ENCODE measurements at regions not wholly inside any gene's neighbourhood (a gene's known extent, or its start where the extent isn't known, plus 50 kb on each side); places are given as distances from the start of the nearest gene placed in this dataset.

- intact Hi-C loops (cut with DNase I), result no loop called here
- no peaks in the 10 kb centered on the region for H3K9me3 ChIP-seq
- no peak overlapping the region for H3K4me3 ChIP-seq
- H3K36me3 ChIP-seq (replicated peaks in 1 of 2; ENCODE audit: insufficient read depth in 1 of 2, low read depth in 2 of 2), result no peaks in the 10 kb centered on the region
- no peak overlapping the region for H3K27ac ChIP-seq
- no peak for TF ChIP-seq CTCF (IDR thresholded peaks at IDR 0.05)
- no peak for TF ChIP-seq POLR2A (IDR thresholded peaks at IDR 0.05)
- peaks cover 4% of the 10 kb centered on the region for H3K4me1 ChIP-seq
- H3K27me3 ChIP-seq, result no peaks in the 10 kb centered on the region
- ATAC-seq, result no peak
- WGBS, 2 donors, result 68 to 83% methylated on average over 3 to 4 of the region's 4 CpGs
- no peak for DNase-seq
Observed at GRCh38 chr11:134730101-134730500, 318.1 kb upstream of the B3GAT1 start.

- H3K9me3 ChIP-seq, result no peaks in the 10 kb centered on the region
- no peak overlapping the region for H3K27ac ChIP-seq
- H3K4me1 ChIP-seq, result peaks cover 4% of the 10 kb centered on the region
- TF ChIP-seq POLR2A (IDR thresholded peaks at IDR 0.05), result no peak
- no peak for TF ChIP-seq CTCF (IDR thresholded peaks at IDR 0.05)
- no peaks in the 10 kb centered on the region for H3K36me3 ChIP-seq (replicated peaks in 1 of 2; ENCODE audit: insufficient read depth in 1 of 2, low read depth in 2 of 2)
- peaks cover 0 to 7% of the 10 kb centered on the region in 2 donors for H3K27me3 ChIP-seq
- 70 to 82% methylated on average over 6 to 8 of the region's 9 CpGs for WGBS, 2 donors
- intact Hi-C loops (cut with DNase I), result no loop called here
- no peak overlapping the region for H3K4me3 ChIP-seq
- DNase-seq (no peak), ATAC-seq (no peak)
Observed at GRCh38 chr11:134728186-134728585, 316.1 kb upstream of the B3GAT1 start.

- H3K9me3 ChIP-seq, result no peaks in the 10 kb centered on the region
- no peak overlapping the region for H3K27ac ChIP-seq
- 74 to 94% methylated on average over 2 to 5 of the region's 5 CpGs for WGBS, 2 donors
- H3K36me3 ChIP-seq (replicated peaks in 1 of 2; ENCODE audit: insufficient read depth in 1 of 2, low read depth in 2 of 2), result no peaks in the 10 kb centered on the region
- no peak overlapping the region for H3K4me3 ChIP-seq
- intact Hi-C loops (cut with DNase I), result no loop called here
- TF ChIP-seq POLR2A (IDR thresholded peaks at IDR 0.05), result no peak
- DNase-seq (no peak), ATAC-seq (no peak)
- peaks cover 4% of the 10 kb centered on the region for H3K4me1 ChIP-seq
- H3K27me3 ChIP-seq, result peaks cover 0 to 7% of the 10 kb centered on the region in 2 donors
Observed at GRCh38 chr11:134727636-134728035, 315.6 kb upstream of the B3GAT1 start.

GRCh38 chr11:134727204-134727603 is 315.2 kb upstream of the B3GAT1 start:
- Histone ChIP-seq H3K27ac (no peak overlapping the region), H3K36me3 (replicated peaks in 1 of 2; ENCODE audit: insufficient read depth in 1 of 2, low read depth in 2 of 2) (no peaks in the 10 kb centered on the region), H3K4me1 (peaks cover 4% of the 10 kb centered on the region), H3K4me3 (no peak overlapping the region), H3K9me3 (no peaks in the 10 kb centered on the region), H3K27me3 (peaks cover 0 to 7% of the 10 kb centered on the region in 2 donors)
- 74 to 81% methylated on average over 13 of the region's 13 CpGs for WGBS, 2 donors
- DNase-seq (no peak), ATAC-seq (no peak)
- intact Hi-C loops (cut with DNase I), result no loop called here
- no peak for TF ChIP-seq POLR2A (IDR thresholded peaks at IDR 0.05)
- no peak for TF ChIP-seq CTCF (IDR thresholded peaks at IDR 0.05)

- TF ChIP-seq CTCF (IDR thresholded peaks at IDR 0.05) (peak in 6 of 7 experiments; percentile 23 to 61 (median 50)), POLR2A (IDR thresholded peaks at IDR 0.05) (no peak)
- intact Hi-C loops (cut with DNase I), result no loop called here
- Histone ChIP-seq H3K4me1 (peaks cover 4% of the 10 kb centered on the region), H3K9me3 (no peaks in the 10 kb centered on the region), H3K36me3 (replicated peaks in 1 of 2; ENCODE audit: insufficient read depth in 1 of 2, low read depth in 2 of 2) (no peaks in the 10 kb centered on the region), H3K27me3 (peaks cover 0 to 7% of the 10 kb centered on the region in 2 donors), H3K4me3 (no peak overlapping the region), H3K27ac (no peak overlapping the region)
- DNase-seq, result peak; percentile 26 to 68 (median 52)
- WGBS, 2 donors, result 35 to 38% methylated on average over 16 to 21 of the region's 21 CpGs
- ATAC-seq, result peak; percentile 62
Observed at GRCh38 chr11:134725716-134726639, 313.9 kb upstream of the B3GAT1 start.

Measured in body of pancreas (tissue), 4 donors.